Astrocyte (in vitro differentiated cells and primary cell): ENCODE measurements at regions not wholly inside any gene's neighbourhood (a gene's known extent, or its start where the extent isn't known, plus 50 kb on each side); places are given as distances from the start of the nearest gene placed in this dataset.

Source experiments
- CTCF ChIP-seq: IDR thresholded peaks from 2 replicates; pipeline ENCODE4 v1.5.1; 2011; ENCODE audit warnings: low read depth, mild to moderate bottlenecking, inconsistent platforms, low read length, moderate library complexity; ENCODE audit not compliant: insufficient read depth
- EZH2 ChIP-seq: IDR thresholded peaks from 2 replicates; pipeline ENCODE4 v1.6.1; 2012; ENCODE audit warnings: mild to moderate bottlenecking, low read length, inconsistent platforms; ENCODE audit not compliant: insufficient read depth

- TF ChIP-seq CTCF (no peak), EZH2 (no peak)
Measured at GRCh38 chr16:59190731-59191130, 456.6 kb upstream of the GOT2 start.
